Esophagus squamous epithelium (tissue), 4 donors: ENCODE measurements at regions not wholly inside any gene's neighbourhood (a gene's known extent, or its start where the extent isn't known, plus 50 kb on each side); places are given as distances from the start of the nearest gene placed in this dataset.

Experiments
- CTCF ChIP-seq, 6 experiments: fragments of 450-650 bp in 4 of 6; fragments of 200-600 bp in 2 of 6; sonication (generic) in 2 of 6; IDR thresholded peaks; one replicate each; pipeline ENCODE4 v1.5.1; 2016 to 2019; ENCODE audit warnings: antibody characterized with exemption in 6 of 6, mild to moderate bottlenecking in 4 of 6, moderate library complexity in 4 of 6
- POLR2A ChIP-seq, 4 donors: fragments of 450-650 bp; IDR thresholded peaks; one replicate each; pipeline ENCODE4 v1.6.1; 2017; ENCODE audit warnings: antibody characterized with exemption in 4 of 4, mild to moderate bottlenecking in 4 of 4, moderate library complexity in 3 of 4

- TF ChIP-seq POLR2A (IDR thresholded peaks at IDR 0.05): no peak
- TF ChIP-seq CTCF (IDR thresholded peaks at IDR 0.05): no peak
Observed at GRCh38 chr6:85936916-85937315, 294.2 kb upstream of the SYNCRIP start.
